Activated naive CD4-positive, alpha-beta T cell treated with anti-CD3 and anti-CD28 coated beads for 36 hours (primary cell): ENCODE measurements at regions not wholly inside any gene's neighbourhood (a gene's known extent, or its start where the extent isn't known, plus 50 kb on each side); places are given as distances from the start of the nearest gene placed in this dataset.

Source experiments
- CTCF ChIA-PET: fragments of 350-600 bp; sonication (Branson Sonifier 250); formaldehyde crosslinking; loops from one replicate; lab custom pipeline; 2021; ENCODE audit warnings: antibody characterized with exemption; lab: Charles Lee
- DNase-seq: peaks from one replicate; pipeline ENCODE4 v3.0.0-alpha.2; 2020
- H3K27ac Mint-ChIP-seq: one replicate; pipeline ENCODE4 v1.8.0; 2021; ENCODE audit warnings: mild to moderate bottlenecking, mixed read lengths
- H3K27me3 Mint-ChIP-seq: one replicate; pipeline ENCODE4 v1.8.0; 2021; ENCODE audit warnings: low read depth, mixed read lengths
- H3K36me3 Mint-ChIP-seq: one replicate; pipeline ENCODE4 v1.8.0; 2021; ENCODE audit warnings: low read depth, mixed read lengths
- H3K4me1 Mint-ChIP-seq: one replicate; pipeline ENCODE4 v1.8.0; 2021; ENCODE audit warnings: low read depth, mixed read lengths
- H3K4me3 Mint-ChIP-seq: one replicate; pipeline ENCODE4 v1.8.0; 2021; ENCODE audit warnings: mild to moderate bottlenecking, moderate library complexity, mixed read lengths
- H3K9me3 Mint-ChIP-seq: one replicate; pipeline ENCODE4 v1.8.0; 2021; ENCODE audit warnings: mixed read lengths
- intact Hi-C: fragments of 100-400 bp; cut with micrococcal nuclease; formaldehyde crosslinking; loops from one replicate; pipeline ENCODE4 v1.15.1; 2023

DNA sequence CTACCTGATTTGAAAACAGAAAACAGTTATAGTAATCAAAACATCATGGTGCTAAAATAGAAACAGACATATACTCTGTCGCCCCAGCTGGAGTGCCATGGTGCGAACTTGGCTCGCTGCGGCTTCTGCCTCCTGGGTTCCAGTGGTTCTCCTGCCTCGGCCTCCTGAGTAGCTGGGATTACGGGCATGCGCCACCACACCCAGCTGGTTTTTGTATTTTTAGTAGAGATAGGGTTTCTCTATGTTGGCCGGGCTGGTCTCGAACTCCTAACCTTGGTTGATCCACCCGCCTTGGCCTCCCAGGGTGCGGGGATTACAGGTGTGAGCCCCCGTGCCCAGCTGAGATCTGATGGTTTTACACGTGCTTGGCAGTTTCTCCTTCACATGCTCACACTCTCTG is 495.9 kb downstream of the ANXA1 start:
- no peak for DNase-seq
- Mint-ChIP-seq H3K4me3 (no peak overlapping the region), H3K27ac (no peak overlapping the region), H3K27me3 (no peaks in the 10 kb centered on the region), H3K36me3 (no peaks in the 10 kb centered on the region), H3K9me3 (no peaks in the 10 kb centered on the region), H3K4me1 (no peaks in the 10 kb centered on the region)
- CTCF ChIA-PET = no interaction called here
- intact Hi-C loops = no loop called here

DNA sequence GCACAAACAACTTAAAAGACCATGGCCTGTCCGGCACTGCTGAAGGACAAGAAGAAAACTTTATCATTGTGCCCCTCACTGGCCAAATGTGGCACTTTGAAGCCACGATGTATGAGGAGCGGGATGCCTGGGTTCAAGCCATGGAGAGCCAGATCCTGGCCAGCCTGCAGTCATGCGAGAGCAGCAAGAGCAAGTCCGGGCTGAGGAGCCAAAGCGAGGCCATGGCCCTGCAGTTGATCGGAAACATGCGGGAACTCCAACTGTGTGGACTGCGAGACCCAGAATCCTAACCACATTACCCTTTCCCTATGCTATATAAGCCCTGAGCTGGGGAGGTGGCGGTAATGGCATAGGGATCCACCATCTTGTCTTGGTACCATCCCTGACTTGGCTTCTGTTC is 497.9 kb downstream of the ANXA1 start:
- no peaks in the 10 kb centered on the region for H3K4me1 Mint-ChIP-seq
- CTCF ChIA-PET = no interaction called here
- no peak overlapping the region for H3K27ac Mint-ChIP-seq
- no peak for DNase-seq
- intact Hi-C loops = no loop called here
- H3K4me3 Mint-ChIP-seq = no peak overlapping the region
- no peaks in the 10 kb centered on the region for H3K27me3 Mint-ChIP-seq
- no peaks in the 10 kb centered on the region for H3K36me3 Mint-ChIP-seq
- H3K9me3 Mint-ChIP-seq = no peaks in the 10 kb centered on the region

DNA sequence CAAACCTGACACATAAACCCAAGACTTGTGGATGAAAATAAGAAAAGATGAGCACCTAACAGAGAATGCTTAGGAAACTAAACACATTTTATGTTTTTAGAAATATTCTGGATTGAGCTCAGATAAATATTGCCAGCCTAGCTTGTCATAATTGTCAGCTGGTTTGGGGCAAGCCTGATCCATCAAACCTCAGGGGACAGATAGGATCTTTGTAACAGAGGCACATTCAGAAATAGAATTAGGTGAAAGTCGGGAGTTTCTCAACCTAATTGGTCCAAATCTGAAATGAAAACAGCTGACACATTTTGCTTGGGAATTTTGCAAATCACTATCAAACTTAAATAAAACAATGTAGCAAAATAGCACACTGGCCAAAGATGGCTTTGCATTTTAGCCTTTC is 503.7 kb downstream of the ANXA1 start:
- H3K4me3 Mint-ChIP-seq = no peak overlapping the region
- CTCF ChIA-PET = no interaction called here
- intact Hi-C loops = no loop called here
- H3K4me1 Mint-ChIP-seq = no peaks in the 10 kb centered on the region
- H3K27me3 Mint-ChIP-seq = no peaks in the 10 kb centered on the region
- DNase-seq = no peak
- H3K36me3 Mint-ChIP-seq = no peaks in the 10 kb centered on the region
- H3K9me3 Mint-ChIP-seq = no peaks in the 10 kb centered on the region
- H3K27ac Mint-ChIP-seq = no peak overlapping the region

DNA sequence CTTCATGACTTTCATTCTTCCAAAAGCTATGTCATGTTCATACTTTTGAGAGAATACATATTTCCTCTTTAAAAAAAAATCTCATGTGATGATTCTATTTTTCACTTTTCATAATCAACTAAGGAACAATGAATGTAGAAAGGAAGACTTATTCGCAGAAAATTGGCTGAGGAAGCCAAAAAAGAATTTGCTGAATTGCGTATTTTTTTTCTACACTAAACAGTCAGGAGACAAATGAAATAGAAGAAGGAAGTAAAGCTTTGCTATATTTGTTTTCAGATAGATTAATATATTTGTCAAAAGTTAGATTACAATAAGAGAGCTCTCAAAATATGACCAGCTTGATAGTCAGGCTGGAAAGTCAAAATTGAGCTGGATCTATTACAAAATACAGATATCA is 504.2 kb downstream of the ANXA1 start:
- Mint-ChIP-seq H3K9me3 (no peaks in the 10 kb centered on the region), H3K4me1 (no peaks in the 10 kb centered on the region), H3K36me3 (no peaks in the 10 kb centered on the region), H3K27ac (no peak overlapping the region), H3K4me3 (no peak overlapping the region), H3K27me3 (no peaks in the 10 kb centered on the region)
- DNase-seq = no peak
- intact Hi-C loops = no loop called here
- CTCF ChIA-PET = no interaction called here

DNA sequence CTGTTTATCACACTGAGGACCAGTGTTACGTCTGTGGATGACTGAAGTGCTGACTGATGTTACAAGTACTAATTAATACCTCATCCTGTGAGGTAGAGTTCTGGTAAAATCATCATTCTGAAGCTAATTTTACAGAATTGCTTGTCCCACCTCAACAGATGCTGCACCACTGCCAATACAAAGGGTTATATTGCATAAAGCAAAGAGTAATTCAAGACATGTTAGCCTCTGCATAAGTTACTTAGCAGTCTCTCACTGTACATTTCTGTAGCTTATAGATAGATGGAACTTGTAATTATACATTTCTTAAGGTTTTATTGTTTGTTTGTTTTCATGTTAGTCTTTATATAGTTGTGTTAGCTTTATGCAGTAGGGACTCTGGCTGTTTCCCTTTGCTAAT is 513.6 kb downstream of the ANXA1 start:
- intact Hi-C loops = no loop called here
- Mint-ChIP-seq H3K4me1 (no peaks in the 10 kb centered on the region), H3K9me3 (no peaks in the 10 kb centered on the region), H3K4me3 (no peak overlapping the region), H3K27ac (no peak overlapping the region), H3K36me3 (no peaks in the 10 kb centered on the region), H3K27me3 (no peaks in the 10 kb centered on the region)
- no peak for DNase-seq
- CTCF ChIA-PET = no interaction called here

DNA sequence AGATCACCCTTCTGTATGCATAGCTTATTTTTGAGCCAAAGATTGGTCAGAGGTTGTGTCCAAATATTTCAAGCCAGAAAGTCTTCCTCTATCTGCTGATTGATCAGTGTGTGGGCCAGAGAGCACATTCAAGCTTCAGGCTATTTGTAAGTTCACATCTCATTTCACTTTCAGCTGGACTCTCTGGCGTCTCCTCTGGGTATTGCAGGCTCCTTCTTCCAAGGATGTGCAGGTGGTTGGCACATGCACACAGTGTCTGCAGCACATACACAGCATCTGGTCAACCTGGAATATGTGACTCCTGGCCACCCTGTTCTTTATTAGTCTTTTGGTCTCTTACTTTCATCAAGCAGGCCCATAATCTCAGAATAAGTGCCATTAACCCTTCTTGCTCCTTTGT is 516.1 kb downstream of the ANXA1 start:
- no peaks in the 10 kb centered on the region for H3K27me3 Mint-ChIP-seq
- H3K9me3 Mint-ChIP-seq = no peaks in the 10 kb centered on the region
- CTCF ChIA-PET = no interaction called here
- DNase-seq = no peak
- H3K4me3 Mint-ChIP-seq = no peak overlapping the region
- no peaks in the 10 kb centered on the region for H3K4me1 Mint-ChIP-seq
- H3K27ac Mint-ChIP-seq = no peak overlapping the region
- no peaks in the 10 kb centered on the region for H3K36me3 Mint-ChIP-seq
- intact Hi-C loops = no loop called here

DNA sequence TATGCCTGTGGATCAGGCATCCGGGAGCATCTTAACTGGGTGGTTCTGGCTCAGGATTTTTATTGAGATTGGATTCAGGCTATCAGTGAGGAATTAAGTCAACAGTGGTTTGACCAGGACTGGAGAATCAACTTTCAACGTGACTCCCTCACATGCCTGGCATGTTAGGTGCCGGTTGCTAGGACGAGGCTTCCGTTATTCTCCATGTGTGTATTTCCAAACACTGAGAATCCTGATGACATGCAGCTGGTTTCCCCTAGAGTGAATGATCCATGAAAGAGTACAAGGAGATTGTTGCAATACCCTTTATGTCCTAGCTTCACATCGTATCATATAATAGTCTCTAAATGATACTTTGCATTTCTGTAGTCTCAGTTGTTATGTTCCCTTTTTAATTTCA is 529.2 kb downstream of the ANXA1 start:
- intact Hi-C loops = no loop called here
- H3K27ac Mint-ChIP-seq = no peak overlapping the region
- no peak overlapping the region for H3K4me3 Mint-ChIP-seq
- H3K36me3 Mint-ChIP-seq = no peaks in the 10 kb centered on the region
- peaks cover 7% of the 10 kb centered on the region for H3K9me3 Mint-ChIP-seq
- no peak for DNase-seq
- CTCF ChIA-PET = no interaction called here
- no peaks in the 10 kb centered on the region for H3K4me1 Mint-ChIP-seq
- no peaks in the 10 kb centered on the region for H3K27me3 Mint-ChIP-seq

DNA sequence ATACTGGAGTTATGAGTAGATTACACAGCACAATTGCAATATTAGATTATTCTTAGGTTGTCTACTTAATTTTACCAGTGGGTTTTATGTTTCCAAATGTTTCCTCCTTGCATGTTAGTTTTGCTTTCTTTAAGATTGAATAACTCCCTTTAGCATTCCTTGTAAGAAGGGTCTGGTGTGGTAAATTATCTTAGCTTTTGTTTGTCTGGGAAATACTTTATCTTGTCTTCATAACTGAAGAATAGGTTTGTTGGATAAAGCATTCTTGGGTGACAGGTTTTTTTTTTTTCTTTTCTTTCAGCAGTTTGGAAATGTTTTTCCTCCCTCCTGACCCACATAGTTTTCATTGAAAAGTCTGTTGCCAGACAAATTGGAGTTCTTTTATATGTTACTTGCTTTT is 531.1 kb downstream of the ANXA1 start:
- intact Hi-C loops = no loop called here
- Mint-ChIP-seq H3K36me3 (no peaks in the 10 kb centered on the region), H3K4me1 (no peaks in the 10 kb centered on the region), H3K27me3 (no peaks in the 10 kb centered on the region), H3K4me3 (no peak overlapping the region), H3K27ac (no peak overlapping the region), H3K9me3 (peaks cover 7% of the 10 kb centered on the region)
- no peak for DNase-seq
- CTCF ChIA-PET = interaction anchor here (0.8 kb wide), 1 partner anchor 516 kb away, joined by 3 read pairs; no protein-coding TSS in a partner anchor

DNA sequence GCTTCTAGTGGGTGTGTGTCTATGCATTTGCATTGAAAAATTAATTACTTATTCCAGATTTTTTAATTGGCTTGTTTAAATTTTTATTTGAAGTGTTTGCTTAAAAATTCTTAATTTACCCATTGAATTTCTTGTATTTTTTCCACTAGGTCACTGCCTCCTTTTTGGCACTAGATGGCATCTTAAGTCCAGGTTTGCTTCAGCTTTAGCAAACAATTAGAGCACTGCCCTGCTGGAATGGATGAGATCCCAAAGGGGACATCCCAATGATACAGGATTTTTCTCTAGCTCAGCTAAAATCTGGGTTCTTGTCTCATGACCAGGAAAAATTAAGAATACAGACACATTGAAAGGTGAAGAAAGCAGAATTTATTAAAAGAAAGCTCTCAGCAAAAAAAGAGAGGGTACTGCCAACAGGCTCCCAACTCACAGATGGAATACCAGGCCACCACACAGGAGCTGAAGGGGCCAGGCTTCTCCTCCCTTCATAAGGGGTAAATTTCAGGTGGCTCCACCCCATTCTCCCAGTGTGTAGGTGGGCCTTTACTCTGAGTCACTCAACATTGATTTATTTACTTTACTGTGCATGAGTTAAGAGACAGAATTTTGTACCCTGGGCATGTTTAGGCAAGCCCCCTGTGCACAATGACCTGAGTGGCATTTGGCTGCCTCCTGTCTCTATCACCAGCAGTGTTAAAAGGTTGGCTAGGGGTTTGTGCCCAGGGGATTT is 532.4 kb downstream of the ANXA1 start:
- Mint-ChIP-seq H3K27me3 (no peaks in the 10 kb centered on the region), H3K4me1 (no peaks in the 10 kb centered on the region), H3K27ac (no peak overlapping the region), H3K9me3 (peaks cover 7% of the 10 kb centered on the region), H3K4me3 (no peak overlapping the region), H3K36me3 (no peaks in the 10 kb centered on the region)
- CTCF ChIA-PET = interaction anchor here (0.6 kb wide), 1 partner anchor 483 kb away, joined by 3 read pairs; no protein-coding TSS in a partner anchor
- no peak for DNase-seq
- intact Hi-C loops = loop anchor here (2.0 kb wide), 2 partner anchors 695 to 887 kb away; no protein-coding TSS in a partner anchor

DNA sequence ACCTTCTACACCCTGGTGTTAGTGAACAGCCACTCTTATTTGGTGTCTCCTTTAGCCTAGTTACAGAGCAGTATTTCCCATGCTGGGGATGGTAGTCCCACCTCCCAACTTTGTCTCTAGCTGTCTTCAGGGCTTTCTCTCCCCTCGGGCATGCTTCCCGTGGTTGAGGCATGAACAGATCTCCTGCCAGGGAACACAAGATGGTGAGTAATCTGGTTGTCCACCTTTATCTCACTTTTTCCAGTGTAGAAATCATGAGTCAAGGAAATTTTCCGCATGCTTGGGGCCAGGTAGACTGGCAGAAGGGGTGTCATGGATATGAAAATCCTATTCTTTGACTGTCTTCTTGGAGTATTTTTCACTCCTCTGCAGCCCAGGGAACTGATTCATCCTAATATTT is 532.9 kb downstream of the ANXA1 start:
- intact Hi-C loops = loop anchor here (2.0 kb wide), 2 partner anchors 694 to 886 kb away; no protein-coding TSS in a partner anchor
- H3K36me3 Mint-ChIP-seq = no peaks in the 10 kb centered on the region
- H3K4me1 Mint-ChIP-seq = no peaks in the 10 kb centered on the region

DNA sequence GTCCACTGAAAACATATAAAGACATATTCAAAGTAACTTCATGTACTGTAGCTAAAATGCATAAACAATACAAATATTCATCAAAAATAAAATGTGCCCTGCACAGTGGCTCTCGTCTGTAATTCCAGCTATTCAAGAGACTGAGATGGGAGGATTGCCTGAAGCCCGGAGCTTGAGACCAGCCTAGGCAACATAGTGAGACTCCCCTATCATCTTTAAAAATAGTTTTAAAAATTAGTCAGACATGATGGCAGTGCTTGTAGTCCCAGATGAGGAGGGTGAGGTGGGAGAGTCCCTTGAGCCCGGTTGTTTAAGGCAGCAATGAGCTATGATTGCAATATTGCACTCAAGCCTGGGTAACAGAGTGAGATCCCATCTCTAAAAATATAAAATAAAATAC is 534.1 kb downstream of the ANXA1 start:
- CTCF ChIA-PET = no interaction called here

More for the DNA sequence above, 532.9 kb downstream of the ANXA1 start:
- no peaks in the 10 kb centered on the region for H3K27me3 Mint-ChIP-seq
- CTCF ChIA-PET = interaction anchor here (0.6 kb wide), 1 partner anchor 483 kb away, joined by 3 read pairs; no protein-coding TSS in a partner anchor
- H3K27ac Mint-ChIP-seq = no peak overlapping the region
- DNase-seq = no peak
- no peak overlapping the region for H3K4me3 Mint-ChIP-seq
- H3K9me3 Mint-ChIP-seq = peaks cover 7% of the 10 kb centered on the region

DNA sequence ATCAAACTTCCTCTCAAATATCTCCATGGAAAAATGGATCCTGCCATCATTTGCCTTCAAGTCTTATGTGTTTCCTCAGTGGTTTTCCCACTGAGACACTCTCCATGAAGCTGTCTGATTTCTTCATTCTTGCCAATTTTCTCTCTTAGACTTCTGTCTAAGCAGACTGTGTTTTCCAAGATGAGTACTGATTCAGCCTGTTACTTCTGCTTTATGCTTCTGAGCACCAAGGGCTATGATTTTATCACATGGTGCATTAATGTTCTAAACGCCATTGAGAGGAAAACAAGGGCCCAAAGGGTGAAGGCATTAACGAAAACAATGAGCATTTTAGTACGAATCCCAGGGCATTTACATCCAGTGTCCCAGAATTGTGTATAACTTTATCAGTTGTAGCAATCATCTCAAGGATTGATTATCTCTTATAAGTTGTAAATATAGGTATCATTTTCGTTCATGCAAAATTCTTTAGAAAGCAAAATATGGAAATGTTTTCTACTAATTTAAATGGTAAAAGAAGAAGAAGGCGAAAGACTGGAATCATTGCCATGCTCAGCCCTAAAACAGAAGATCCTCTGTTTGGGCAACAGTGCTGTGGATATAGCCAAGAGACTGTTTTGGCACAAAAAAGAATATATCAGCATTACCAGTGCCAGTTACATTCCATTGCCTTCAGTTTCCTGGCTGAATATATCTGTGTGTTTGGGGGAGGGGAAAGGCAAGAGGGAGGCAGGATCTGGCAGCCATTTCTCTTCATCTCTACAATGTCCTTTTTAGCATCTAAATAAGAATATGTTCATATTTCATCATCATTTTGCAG is 537.6 kb downstream of the ANXA1 start:
- DNase-seq = no peak
- Mint-ChIP-seq H3K27me3 (no peaks in the 10 kb centered on the region), H3K4me3 (no peak overlapping the region), H3K36me3 (no peaks in the 10 kb centered on the region), H3K27ac (no peak overlapping the region), H3K9me3 (no peaks in the 10 kb centered on the region), H3K4me1 (no peaks in the 10 kb centered on the region)
- intact Hi-C loops = no loop called here
- CTCF ChIA-PET = no interaction called here

More for the DNA sequence above, 534.1 kb downstream of the ANXA1 start:
- Mint-ChIP-seq H3K4me1 (no peaks in the 10 kb centered on the region), H3K27ac (no peak overlapping the region), H3K9me3 (peaks cover 7% of the 10 kb centered on the region), H3K36me3 (no peaks in the 10 kb centered on the region), H3K27me3 (no peaks in the 10 kb centered on the region), H3K4me3 (no peak overlapping the region)
- DNase-seq = no peak
- intact Hi-C loops = loop anchor here (2.0 kb wide), 2 partner anchors 693 to 885 kb away; no protein-coding TSS in a partner anchor
